Glutamatergic neuron (in vitro differentiated cells): ENCODE measurements at regions not wholly inside any gene's neighbourhood (a gene's known extent, or its start where the extent isn't known, plus 50 kb on each side); places are given as distances from the start of the nearest gene placed in this dataset.

ENCODE experiments used
- DNase-seq: peaks from one replicate; pipeline ENCODE4 v3.0.0; 2022
- H3K27ac Mint-ChIP-seq: one replicate; pipeline ENCODE4 v1.8.0; 2020; ENCODE audit warnings: mild to moderate bottlenecking, mixed read lengths, inconsistent platforms; ENCODE audit not compliant: unreplicated experiment
- H3K27me3 Mint-ChIP-seq: one replicate; pipeline ENCODE4 v1.8.0; 2020; ENCODE audit warnings: mild to moderate bottlenecking, moderate library complexity, mixed read lengths, inconsistent platforms; ENCODE audit not compliant: unreplicated experiment
- H3K36me3 Mint-ChIP-seq: one replicate; pipeline ENCODE4 v1.8.0; 2020; ENCODE audit warnings: mild to moderate bottlenecking, mixed read lengths, inconsistent platforms; ENCODE audit not compliant: unreplicated experiment
- H3K4me1 Mint-ChIP-seq: one replicate; pipeline ENCODE4 v1.8.0; 2020; ENCODE audit warnings: mild to moderate bottlenecking, low read depth, mixed read lengths, inconsistent platforms; ENCODE audit not compliant: unreplicated experiment
- H3K4me3 Mint-ChIP-seq: one replicate; pipeline ENCODE4 v1.8.0; 2020; ENCODE audit warnings: mild to moderate bottlenecking, mixed read lengths, inconsistent platforms; ENCODE audit not compliant: unreplicated experiment
- H3K9me3 Mint-ChIP-seq: one replicate; pipeline ENCODE4 v1.8.0; 2020; ENCODE audit warnings: mild to moderate bottlenecking, moderate library complexity, mixed read lengths, inconsistent platforms; ENCODE audit not compliant: unreplicated experiment
- CTCF ChIP-seq: fragments of 200-600 bp; sonication (generic); IDR thresholded peaks from one replicate; pipeline ENCODE4 v1.5.0; 2021; ENCODE audit not compliant: partially characterized antibody, unreplicated experiment

DNA sequence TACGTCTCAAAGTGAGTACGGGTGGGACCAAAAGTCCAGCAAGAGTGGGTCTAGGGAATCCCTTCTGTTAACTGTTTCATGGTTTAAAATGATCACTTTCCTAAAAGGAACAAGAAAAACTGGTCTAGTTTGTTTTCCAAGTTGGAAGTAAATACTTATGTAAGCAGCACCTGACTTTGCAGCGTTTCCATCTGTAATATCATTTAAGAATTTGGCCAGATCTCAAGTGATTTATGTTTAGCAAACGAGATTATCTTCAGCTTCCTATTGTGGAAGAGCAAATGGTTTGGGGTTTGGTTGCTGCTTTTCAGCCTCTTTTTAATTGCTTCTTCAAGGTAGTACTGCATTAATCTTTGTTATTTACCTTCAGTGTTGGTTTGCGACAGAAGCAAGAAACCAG, 50.4 kb downstream of the FHIP1A start:
- Mint-ChIP-seq H3K27me3 (peaks cover 1% of the 10 kb centered on the region), H3K9me3 (peaks cover 2% of the 10 kb centered on the region), H3K4me1 (peaks cover 4% of the 10 kb centered on the region), H3K4me3 (no peak overlapping the region), H3K27ac (no peak overlapping the region), H3K36me3 (no peaks in the 10 kb centered on the region)
- no peak for TF ChIP-seq CTCF
- no peak for DNase-seq

GRCh38 chr4:151460434-151460833, 51.5 kb downstream of the FHIP1A start:
- H3K4me1 Mint-ChIP-seq, result peaks cover 4% of the 10 kb centered on the region
- H3K9me3 Mint-ChIP-seq, result peaks cover 2% of the 10 kb centered on the region
- H3K27ac Mint-ChIP-seq, result no peak overlapping the region
- no peak overlapping the region for H3K4me3 Mint-ChIP-seq
- no peak for TF ChIP-seq CTCF
- H3K36me3 Mint-ChIP-seq, result no peaks in the 10 kb centered on the region
- peaks cover 1% of the 10 kb centered on the region for H3K27me3 Mint-ChIP-seq
- DNase-seq, result no peak

GRCh38 chr4:151462554-151462953, 53.6 kb downstream of the FHIP1A start:
- no peak overlapping the region for H3K4me3 Mint-ChIP-seq
- H3K4me1 Mint-ChIP-seq, result peaks cover 4% of the 10 kb centered on the region
- peaks cover 1% of the 10 kb centered on the region for H3K27me3 Mint-ChIP-seq
- no peak overlapping the region for H3K27ac Mint-ChIP-seq
- H3K9me3 Mint-ChIP-seq, result peaks cover 2% of the 10 kb centered on the region
- H3K36me3 Mint-ChIP-seq, result no peaks in the 10 kb centered on the region
- DNase-seq, result no peak
- no peak for TF ChIP-seq CTCF

DNA sequence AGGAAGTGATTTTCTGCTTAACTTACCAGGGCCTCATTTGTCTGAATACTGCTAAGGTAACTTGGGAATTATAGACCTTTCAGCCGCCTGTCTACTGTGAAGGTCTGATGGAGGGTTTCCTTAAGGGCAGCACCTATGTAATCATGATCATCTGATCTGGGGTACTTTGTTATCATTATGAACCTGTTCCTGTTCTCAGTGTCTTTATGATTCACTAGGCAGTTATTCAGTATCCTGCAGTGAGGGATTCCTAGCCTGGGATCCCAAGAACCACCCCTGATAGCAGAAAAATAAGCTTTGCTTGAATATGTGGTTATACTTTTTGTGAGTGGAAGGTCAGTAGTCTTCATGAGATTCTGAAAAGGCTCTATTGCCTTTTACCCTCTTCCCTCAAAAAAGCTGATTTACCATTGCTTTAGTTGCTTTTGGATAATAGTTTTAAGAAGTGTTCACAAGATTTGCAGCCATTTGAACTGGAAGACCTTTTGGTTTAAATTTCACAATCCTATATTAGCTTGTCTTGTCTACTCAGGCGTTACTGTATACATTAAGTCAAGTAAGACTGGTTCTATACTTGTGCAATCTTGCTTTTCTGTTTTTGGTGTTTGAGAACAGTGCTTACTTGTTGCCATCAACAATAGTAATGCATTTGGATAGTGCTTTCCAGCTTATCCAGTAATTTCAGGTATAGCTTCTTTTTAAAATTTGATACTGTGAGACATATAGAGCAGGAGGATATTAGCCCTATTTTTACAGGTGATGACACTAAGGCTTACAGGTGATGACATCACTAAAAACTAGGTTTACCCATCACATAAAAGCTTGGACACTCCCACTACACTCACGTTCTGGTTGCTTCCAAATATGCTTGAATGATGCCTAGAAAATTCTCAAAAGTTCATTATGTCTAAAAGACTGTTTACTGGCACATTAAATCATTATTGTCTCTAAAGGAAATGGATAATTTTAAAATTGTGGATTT, 60.0 kb downstream of the FHIP1A start:
- Mint-ChIP-seq H3K36me3 (no peaks in the 10 kb centered on the region), H3K27me3 (no peaks in the 10 kb centered on the region), H3K4me3 (no peak overlapping the region), H3K27ac (no peak overlapping the region), H3K9me3 (no peaks in the 10 kb centered on the region), H3K4me1 (no peaks in the 10 kb centered on the region)
- TF ChIP-seq CTCF, result no peak
- DNase-seq, result no peak

GRCh38 chr4:151469970-151470369, 61.0 kb downstream of the FHIP1A start:
- Mint-ChIP-seq H3K27ac (no peak overlapping the region), H3K9me3 (no peaks in the 10 kb centered on the region), H3K27me3 (no peaks in the 10 kb centered on the region), H3K36me3 (no peaks in the 10 kb centered on the region), H3K4me3 (no peak overlapping the region), H3K4me1 (no peaks in the 10 kb centered on the region)
- no peak for DNase-seq
- no peak for TF ChIP-seq CTCF
